ENCODE measurements at regions not wholly inside any gene's neighbourhood (a gene's known extent, or its start where the extent isn't known, plus 50 kb on each side); places are given as distances from the start of the nearest gene placed in this dataset.

GRCh38 chr17:6943406-6943805 is 52.4 kb upstream of the ALOX12 start (continued):
- TF ChIP-seq DMTF1 (CRISPR knock-in tag; IDR thresholded peaks at IDR 0.05): no peak
- no peak for TF ChIP-seq ZNF792 (CRISPR knock-in tag; IDR thresholded peaks at IDR 0.05)
- TF ChIP-seq KDM2A (CRISPR knock-in tag; IDR thresholded peaks at IDR 0.05; ENCODE audit: borderline replicate concordance, low read depth): no peak
- TF ChIP-seq, protein P1, sequence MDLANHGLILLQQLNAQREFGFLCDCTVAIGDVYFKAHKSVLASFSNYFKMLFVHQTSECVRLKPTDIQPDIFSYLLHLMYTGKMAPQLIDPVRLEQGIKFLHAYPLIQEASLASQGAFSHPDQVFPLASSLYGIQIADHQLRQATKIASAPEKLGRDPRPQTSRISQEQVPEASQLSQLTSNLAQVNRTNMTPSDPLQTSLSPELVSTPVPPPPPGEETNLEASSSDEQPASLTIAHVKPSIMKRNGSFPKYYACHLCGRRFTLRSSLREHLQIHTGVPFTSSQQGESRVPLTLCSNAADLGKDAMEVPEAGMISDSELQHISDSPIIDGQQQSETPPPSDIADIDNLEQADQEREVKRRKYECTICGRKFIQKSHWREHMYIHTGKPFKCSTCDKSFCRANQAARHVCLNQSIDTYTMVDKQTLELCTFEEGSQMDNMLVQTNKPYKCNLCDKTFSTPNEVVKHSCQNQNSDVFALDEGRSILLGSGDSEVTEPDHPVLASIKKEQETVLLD (CRISPR knock-in tag; IDR thresholded peaks at IDR 0.05; ENCODE audit: low read depth): no peak

Measured in HepG2 (cell line).